ENCODE measurements at regions not wholly inside any gene's neighbourhood (a gene's known extent, or its start where the extent isn't known, plus 50 kb on each side); places are given as distances from the start of the nearest gene placed in this dataset.

- Histone ChIP-seq H3K27me3 (replicated peaks in 1 of 2; ENCODE audit: control insufficient read depth in 2 of 2, insufficient read depth in 2 of 2, low read length in 1 of 2) (no peaks in the 10 kb centered on the region), H4K20me1 (ENCODE audit: control insufficient read depth, insufficient read depth) (no peaks in the 10 kb centered on the region), H3K4me2 (ENCODE audit: control insufficient read depth, insufficient read depth) (no peak overlapping the region), H3K4me1 (ENCODE audit: control insufficient read depth, insufficient read depth, low read length) (no peaks in the 10 kb centered on the region), H2AFZ (ENCODE audit: control insufficient read depth, low read depth, low read length) (no peak overlapping the region), H3K9ac (ENCODE audit: control insufficient read depth, insufficient read depth, low read length) (no peak overlapping the region), H3K27ac (ENCODE audit: control insufficient read depth, insufficient read depth) (no peak overlapping the region), H3K4me3 (no peak overlapping the region), H3K9me3 (replicated peaks; ENCODE audit: control insufficient read depth, insufficient read depth, low read length) (no peaks in the 10 kb centered on the region), H3K36me3 (ENCODE audit: control insufficient read depth in 2 of 2, insufficient read depth in 2 of 2, low read length in 1 of 2) (no peaks in the 10 kb centered on the region), H3K79me2 (ENCODE audit: control insufficient read depth, insufficient read depth, low read length) (no peaks in the 10 kb centered on the region)
- RAD21 ChIA-PET (ENCODE audit: unreplicated experiment): no interaction called here
- intact Hi-C loops (cut with micrococcal nuclease; ENCODE audit: unreplicated experiment): no loop called here
- no peak for DNase-seq (ENCODE audit: low read depth, low spot score)
- SMC1A ChIA-PET (ENCODE audit: uncharacterized antibody, unreplicated experiment): interaction anchor here (1.0 kb wide), 1 partner anchor 62 kb away, joined by 3 read pairs; no protein-coding TSS in a partner anchor
- POLR2A ChIA-PET: no interaction called here
- no TSS peak for BruUV-seq (replicated peaks)
- CTCF ChIA-PET: no interaction called here
- no peak for ATAC-seq
- in situ Hi-C loops (cut with MboI): no loop called here
- FAIRE-seq: no peak
- TF ChIP-seq BCL11A (IDR thresholded peaks at IDR 0.05; ENCODE audit: low read depth, low read length): no peak
- no peak for TF ChIP-seq SP1 (IDR thresholded peaks at IDR 0.05; ENCODE audit: low read depth, low read length)
- TF ChIP-seq CBX5 (IDR thresholded peaks at IDR 0.05; ENCODE audit: low read depth): no peak
- TF ChIP-seq POU2F2 (IDR thresholded peaks at IDR 0.05; ENCODE audit: borderline replicate concordance, low read depth, low read length): no peak
- no peak for TF ChIP-seq CREM (IDR thresholded peaks at IDR 0.05; ENCODE audit: low read depth)
- no peak for TF ChIP-seq CHD2 (IDR thresholded peaks at IDR 0.05; ENCODE audit: borderline replicate concordance, low read depth, low read length)
- TF ChIP-seq ZNF274 (IDR thresholded peaks at IDR 0.05; ENCODE audit: insufficient read depth, insufficient read length): no peak
- no peak for TF ChIP-seq ZNF592 (IDR thresholded peaks at IDR 0.05)
- no peak for TF ChIP-seq YY1 (IDR thresholded peaks at IDR 0.05; ENCODE audit: low read depth, low read length)
- TF ChIP-seq IRF4 (IDR thresholded peaks at IDR 0.05; ENCODE audit: low read depth, low read length): no peak
- no peak for TF ChIP-seq E2F8 (IDR thresholded peaks at IDR 0.05; ENCODE audit: low read depth, partially characterized antibody)
- TF ChIP-seq MEF2A (IDR thresholded peaks at IDR 0.05; ENCODE audit: insufficient read depth, low read depth, low read length): no peak
- TF ChIP-seq KLF5 (IDR thresholded peaks at IDR 0.05; ENCODE audit: partially characterized antibody): no peak
- no peak for TF ChIP-seq CHD4 (IDR thresholded peaks at IDR 0.05)
- TF ChIP-seq PAX8 (IDR thresholded peaks at IDR 0.05): no peak
- no peak for TF ChIP-seq BCLAF1 (IDR thresholded peaks at IDR 0.05)
- no peak for TF ChIP-seq PAX5 (IDR thresholded peaks at IDR 0.05; ENCODE audit: borderline replicate concordance, low read depth, low read length)
Measured at GRCh38 chr1:195597891-195598290, 1010.3 kb downstream of the KCNT2 start.
